ENCODE measurements at regions not wholly inside any gene's neighbourhood (a gene's known extent, or its start where the extent isn't known, plus 50 kb on each side); places are given as distances from the start of the nearest gene placed in this dataset.

- no peaks in the 10 kb centered on the region for H3K36me3 ChIP-seq
- intact Hi-C loops (cut with DNase I), result no loop called here
- no peaks in the 10 kb centered on the region for H3K9me3 ChIP-seq
- no peak overlapping the region for H3K27ac ChIP-seq
- peaks cover 11% of the 10 kb centered on the region for H3K4me1 ChIP-seq (ENCODE audit: insufficient read depth)
- TF ChIP-seq EP300 (IDR thresholded peaks at IDR 0.05), result no peak
- no peak for TF ChIP-seq POLR2A (IDR thresholded peaks at IDR 0.05)
- no peak for TF ChIP-seq CTCF (IDR thresholded peaks at IDR 0.05)
- H3K27me3 ChIP-seq, result no peaks in the 10 kb centered on the region
- no peak overlapping the region for H3K4me3 ChIP-seq
- DNase-seq, result no peak
- 83 to 93% (median 91%) methylated on average over 7 of the region's 7 CpGs for WGBS, 3 donors
Measured at GRCh38 chr19:30088567-30088966, 146.5 kb downstream of the URI1 start.

GRCh38 chr19:30089086-30089665 lies 147.1 kb downstream of the URI1 start:
- Histone ChIP-seq H3K36me3 (no peaks in the 10 kb centered on the region), H3K4me1 (ENCODE audit: insufficient read depth) (peaks cover 11% of the 10 kb centered on the region), H3K9me3 (no peaks in the 10 kb centered on the region), H3K27ac (no peak overlapping the region), H3K27me3 (no peaks in the 10 kb centered on the region), H3K4me3 (no peak overlapping the region)
- WGBS, 3 donors, result 89 to 92% (median 91%) methylated on average over 19 to 20 of the region's 20 CpGs
- TF ChIP-seq EP300 (IDR thresholded peaks at IDR 0.05) (no peak), POLR2A (IDR thresholded peaks at IDR 0.05) (no peak), CTCF (IDR thresholded peaks at IDR 0.05) (no peak)
- no peak for DNase-seq
- intact Hi-C loops (cut with DNase I), result no loop called here

GRCh38 chr19:30090476-30090875 lies 148.4 kb downstream of the URI1 start:
- TF ChIP-seq CTCF (IDR thresholded peaks at IDR 0.05) (no peak), EP300 (IDR thresholded peaks at IDR 0.05) (no peak), POLR2A (IDR thresholded peaks at IDR 0.05) (no peak)
- H3K4me3 ChIP-seq, result no peak overlapping the region
- H3K36me3 ChIP-seq, result no peaks in the 10 kb centered on the region
- peaks cover 1% of the 10 kb centered on the region for H3K4me1 ChIP-seq (ENCODE audit: insufficient read depth)
- no peak for DNase-seq
- intact Hi-C loops (cut with DNase I), result no loop called here
- WGBS, 3 donors, result 73 to 81% (median 79%) methylated on average over 6 of the region's 6 CpGs
- no peaks in the 10 kb centered on the region for H3K9me3 ChIP-seq
- no peaks in the 10 kb centered on the region for H3K27me3 ChIP-seq
- H3K27ac ChIP-seq, result no peak overlapping the region

- intact Hi-C loops (cut with DNase I), result no loop called here
- Histone ChIP-seq H3K4me3 (no peak overlapping the region), H3K27ac (no peak overlapping the region), H3K4me1 (ENCODE audit: insufficient read depth) (no peaks in the 10 kb centered on the region), H3K9me3 (no peaks in the 10 kb centered on the region), H3K27me3 (no peaks in the 10 kb centered on the region), H3K36me3 (no peaks in the 10 kb centered on the region)
- WGBS, 3 donors, result 59 to 71% (median 68%) methylated on average over 7 of the region's 7 CpGs
- DNase-seq, result no peak
- TF ChIP-seq CTCF (IDR thresholded peaks at IDR 0.05) (no peak), EP300 (IDR thresholded peaks at IDR 0.05) (no peak), POLR2A (IDR thresholded peaks at IDR 0.05) (no peak)
Measured at GRCh38 chr19:30090963-30091362, 148.9 kb downstream of the URI1 start.
